Colonic mucosa (tissue), 4 donors: ENCODE measurements at regions not wholly inside any gene's neighbourhood (a gene's known extent, or its start where the extent isn't known, plus 50 kb on each side); places are given as distances from the start of the nearest gene placed in this dataset.

ENCODE experiments used
- DNase-seq: peaks from one replicate; pipeline ENCODE4 v3.0.0-alpha.2; 2020
- H3K27ac ChIP-seq: fragments of 200-600 bp; one replicate; pipeline ENCODE4 v1.8.0; 2021
- H3K27me3 ChIP-seq: fragments of 200-600 bp; one replicate; pipeline ENCODE4 v1.8.0; 2021
- H3K36me3 ChIP-seq: fragments of 200-600 bp; one replicate; pipeline ENCODE4 v1.8.0; 2021
- H3K4me1 ChIP-seq: fragments of 200-600 bp; one replicate; pipeline ENCODE4 v1.8.0; 2021; ENCODE audit warnings: mild to moderate bottlenecking
- H3K4me3 ChIP-seq: fragments of 200-600 bp; one replicate; pipeline ENCODE4 v1.8.0; 2021
- H3K9ac ChIP-seq, 2 donors: one replicate each; pipeline ENCODE4 v1.7.0; 2013; ENCODE audit warnings: control low read depth in 2 of 2, low read depth in 2 of 2, low read length in 2 of 2
- H3K9me3 ChIP-seq: fragments of 200-600 bp; one replicate; pipeline ENCODE4 v1.8.0; 2021
- intact Hi-C: fragments of 100-400 bp; cut with DNase I; formaldehyde crosslinking; loops from one replicate; pipeline ENCODE4 v1.14.1; 2022
- TF ChIP-seq, protein P1 (sequence below): fragments of 200-600 bp; IDR thresholded peaks from one replicate; pipeline ENCODE4 v1.8.0; 2022; ENCODE audit warnings: antibody characterized with exemption, mild to moderate bottlenecking
- donor health status: healthy.
- donor health status: DM: no; HTN: no; CAD: no.
- donor health status: DM: no; HTN: no; CAD: no.

DNA sequence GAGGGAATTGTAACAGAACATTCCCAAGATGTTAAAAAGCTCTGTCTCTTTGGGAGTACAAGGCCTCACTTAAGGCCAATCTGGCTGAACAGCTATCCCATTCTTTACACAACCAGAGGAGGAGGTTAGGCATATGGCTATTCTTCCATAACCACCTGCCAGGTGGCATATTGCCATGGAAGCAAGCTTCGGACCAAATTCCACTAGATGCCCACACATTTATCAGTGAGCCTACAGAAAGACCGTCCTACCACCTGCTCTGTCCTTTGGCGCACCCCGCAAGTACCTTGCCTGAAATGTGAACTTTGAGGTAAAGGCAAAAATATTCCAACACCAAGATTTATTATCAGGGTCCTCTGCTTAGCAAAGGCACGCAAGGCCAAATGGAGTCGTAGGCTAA, 519.9 kb upstream of the TNP1 start:
- no peak for DNase-seq

DNA sequence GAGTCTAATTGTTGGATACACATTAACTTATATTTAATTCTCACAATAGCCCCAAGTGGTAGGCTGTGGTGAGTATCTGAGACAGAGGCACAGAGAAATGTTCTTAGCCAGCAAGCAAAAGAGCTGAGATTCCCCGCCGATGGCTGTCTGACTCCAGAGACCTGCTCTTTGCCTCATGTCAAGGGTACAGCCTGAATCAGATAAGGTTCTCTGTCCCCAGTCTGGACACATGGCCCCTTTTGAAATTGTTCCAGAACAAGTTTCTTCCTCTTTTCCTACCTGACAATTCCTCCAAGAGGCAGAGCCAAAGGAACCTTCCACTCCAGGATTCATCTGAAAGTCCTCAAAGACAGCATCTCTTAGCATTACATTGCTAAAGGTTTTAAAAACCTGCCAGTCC, 512.9 kb upstream of the TNP1 start:
- intact Hi-C loops = no loop called here
- Histone ChIP-seq H3K9me3 (no peaks in the 10 kb centered on the region), H3K9ac (no peak overlapping the region), H3K36me3 (no peaks in the 10 kb centered on the region), H3K4me3 (no peak overlapping the region), H3K27ac (no peak overlapping the region), H3K27me3 (no peaks in the 10 kb centered on the region), H3K4me1 (no peaks in the 10 kb centered on the region)
- TF ChIP-seq, protein P1, sequence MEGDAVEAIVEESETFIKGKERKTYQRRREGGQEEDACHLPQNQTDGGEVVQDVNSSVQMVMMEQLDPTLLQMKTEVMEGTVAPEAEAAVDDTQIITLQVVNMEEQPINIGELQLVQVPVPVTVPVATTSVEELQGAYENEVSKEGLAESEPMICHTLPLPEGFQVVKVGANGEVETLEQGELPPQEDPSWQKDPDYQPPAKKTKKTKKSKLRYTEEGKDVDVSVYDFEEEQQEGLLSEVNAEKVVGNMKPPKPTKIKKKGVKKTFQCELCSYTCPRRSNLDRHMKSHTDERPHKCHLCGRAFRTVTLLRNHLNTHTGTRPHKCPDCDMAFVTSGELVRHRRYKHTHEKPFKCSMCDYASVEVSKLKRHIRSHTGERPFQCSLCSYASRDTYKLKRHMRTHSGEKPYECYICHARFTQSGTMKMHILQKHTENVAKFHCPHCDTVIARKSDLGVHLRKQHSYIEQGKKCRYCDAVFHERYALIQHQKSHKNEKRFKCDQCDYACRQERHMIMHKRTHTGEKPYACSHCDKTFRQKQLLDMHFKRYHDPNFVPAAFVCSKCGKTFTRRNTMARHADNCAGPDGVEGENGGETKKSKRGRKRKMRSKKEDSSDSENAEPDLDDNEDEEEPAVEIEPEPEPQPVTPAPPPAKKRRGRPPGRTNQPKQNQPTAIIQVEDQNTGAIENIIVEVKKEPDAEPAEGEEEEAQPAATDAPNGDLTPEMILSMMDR = no peak
- DNase-seq = no peak

More for the DNA sequence above, 519.9 kb upstream of the TNP1 start:
- no peaks in the 10 kb centered on the region for H3K4me1 ChIP-seq
- H3K9me3 ChIP-seq = no peaks in the 10 kb centered on the region
- TF ChIP-seq, protein P1 = no peak
- H3K36me3 ChIP-seq = no peaks in the 10 kb centered on the region
- no peak overlapping the region for H3K9ac ChIP-seq
- H3K27me3 ChIP-seq = no peaks in the 10 kb centered on the region
- no peak overlapping the region for H3K4me3 ChIP-seq
- intact Hi-C loops = no loop called here
- no peak overlapping the region for H3K27ac ChIP-seq

DNA sequence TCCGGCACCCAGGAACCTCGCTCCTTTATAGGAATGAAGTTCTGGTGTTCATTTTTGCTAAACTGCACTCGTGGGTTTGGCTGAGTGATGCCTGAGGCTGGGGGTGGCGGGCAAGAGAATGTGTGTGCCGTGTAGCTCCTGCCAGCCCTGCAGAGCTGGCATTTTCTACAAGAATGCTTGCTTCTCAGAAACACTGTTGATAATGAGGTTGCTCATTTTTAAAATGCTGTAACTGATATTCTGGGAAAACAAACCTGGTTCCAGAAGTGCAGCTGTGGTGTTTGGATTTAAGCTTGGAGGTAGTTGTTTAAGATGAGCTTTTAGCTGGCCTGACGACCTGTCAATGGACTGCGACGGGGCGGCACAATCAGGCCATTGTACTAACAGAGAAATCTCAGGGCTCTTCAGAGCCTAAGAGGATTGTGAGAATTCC, 511.9 kb upstream of the TNP1 start:
- Histone ChIP-seq H3K9ac (no peak overlapping the region), H3K9me3 (no peaks in the 10 kb centered on the region), H3K27ac (no peak overlapping the region), H3K36me3 (no peaks in the 10 kb centered on the region), H3K4me1 (no peaks in the 10 kb centered on the region), H3K4me3 (no peak overlapping the region), H3K27me3 (no peaks in the 10 kb centered on the region)
- no peak for DNase-seq
- TF ChIP-seq, protein P1 = no peak
- intact Hi-C loops = no loop called here

DNA sequence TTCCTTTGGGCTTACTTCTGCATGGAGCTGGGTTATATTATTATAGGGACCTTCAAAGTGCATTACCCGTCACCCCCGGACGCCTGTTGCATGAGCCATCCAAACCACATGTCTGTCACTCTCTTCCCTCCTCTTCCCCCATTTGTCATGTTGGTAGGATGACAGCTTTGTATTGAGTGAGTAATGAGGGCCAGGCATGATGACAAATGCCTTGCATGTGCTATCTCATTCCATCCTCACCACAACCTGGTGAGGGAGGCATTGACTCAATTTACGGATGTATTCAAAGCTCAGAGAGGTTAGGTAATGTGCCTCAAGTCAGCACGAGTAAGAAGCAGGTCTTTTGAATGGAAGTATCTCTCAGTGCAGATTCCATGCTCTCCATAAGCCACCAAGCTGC, 510.5 kb upstream of the TNP1 start:
- H3K27me3 ChIP-seq = no peaks in the 10 kb centered on the region
- TF ChIP-seq, protein P1 = no peak
- intact Hi-C loops = no loop called here
- no peaks in the 10 kb centered on the region for H3K4me1 ChIP-seq
- no peaks in the 10 kb centered on the region for H3K36me3 ChIP-seq
- no peak overlapping the region for H3K9ac ChIP-seq
- DNase-seq = no peak
- H3K9me3 ChIP-seq = no peaks in the 10 kb centered on the region
- H3K27ac ChIP-seq = no peak overlapping the region
- no peak overlapping the region for H3K4me3 ChIP-seq

DNA sequence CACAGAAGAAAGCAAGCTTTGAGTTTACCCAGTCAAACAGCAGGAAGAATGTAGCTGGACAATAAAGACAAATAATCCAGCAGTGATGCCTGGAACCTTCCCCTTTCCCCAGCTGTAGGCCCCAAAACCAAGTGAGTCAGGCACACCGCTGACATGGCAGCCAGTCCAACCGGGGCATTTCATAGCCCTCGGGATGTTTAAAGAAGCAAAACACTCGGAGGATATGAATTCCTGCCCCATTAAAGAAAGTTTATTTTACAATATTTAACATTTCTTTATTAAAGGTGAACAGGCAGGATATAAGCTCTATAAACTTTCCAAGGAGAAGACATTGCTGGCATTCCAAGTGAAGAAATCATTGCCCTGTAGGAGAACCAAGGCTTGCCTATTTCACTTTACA, 507.6 kb upstream of the TNP1 start:
- no peak overlapping the region for H3K9ac ChIP-seq

More for the DNA sequence above, 507.6 kb upstream of the TNP1 start:
- Histone ChIP-seq H3K27me3 (no peaks in the 10 kb centered on the region), H3K9me3 (no peaks in the 10 kb centered on the region), H3K4me1 (no peaks in the 10 kb centered on the region), H3K36me3 (no peaks in the 10 kb centered on the region), H3K27ac (no peak overlapping the region), H3K4me3 (no peak overlapping the region)
- TF ChIP-seq, protein P1 = no peak
- intact Hi-C loops = no loop called here
- no peak for DNase-seq
